Esophagus squamous epithelium (tissue), 5 donors: ENCODE measurements at regions not wholly inside any gene's neighbourhood (a gene's known extent, or its start where the extent isn't known, plus 50 kb on each side); places are given as distances from the start of the nearest gene placed in this dataset.

Experiments used
- DNase-seq: peaks from one replicate; lab custom pipeline; 2025; lab: John Stamatoyannopoulos, UW
- H3K27ac ChIP-seq, 4 donors: fragments of 200-600 bp; sonication (generic); one replicate each; pipeline ENCODE4 v1.5.1; 2016 to 2019; ENCODE audit warnings: mild to moderate bottlenecking in 1 of 4
- H3K27me3 ChIP-seq, 4 donors: fragments of 200-600 bp; sonication (generic); 1 replicate in 3 of 4; 2 replicates in 1 of 4; pipeline versions ENCODE4 v1.5.1 to v1.6.0; 2017 to 2021; ENCODE audit warnings: antibody characterized with exemption in 1 of 4
- H3K36me3 ChIP-seq, 3 donors: fragments of 200-600 bp; sonication (generic); one replicate each; pipeline ENCODE4 v1.5.1; 2016 to 2019
- H3K4me1 ChIP-seq, 3 donors: fragments of 200-600 bp; sonication (generic); one replicate each; pipeline ENCODE4 v1.5.1; 2017 to 2019
- H3K4me3 ChIP-seq, 4 donors: fragments of 200-600 bp; sonication (generic); 1 replicate in 3 of 4; 2 replicates in 1 of 4; pipeline ENCODE4 v1.5.1; 2016 to 2019; ENCODE audit warnings: mild to moderate bottlenecking in 2 of 4, moderate library complexity in 1 of 4
- H3K9me3 ChIP-seq, 3 donors: fragments of 200-600 bp; sonication (generic); one replicate each; pipeline ENCODE4 v1.5.1; 2016 to 2019
- CTCF ChIP-seq, 6 experiments: fragments of 450-650 bp in 4 of 6; fragments of 200-600 bp in 2 of 6; sonication (generic) in 2 of 6; IDR thresholded peaks; one replicate each; pipeline ENCODE4 v1.5.1; 2016 to 2019; ENCODE audit warnings: antibody characterized with exemption in 6 of 6, mild to moderate bottlenecking in 4 of 6, moderate library complexity in 4 of 6
- POLR2A ChIP-seq, 4 donors: fragments of 450-650 bp; IDR thresholded peaks; one replicate each; pipeline ENCODE4 v1.6.1; 2017; ENCODE audit warnings: antibody characterized with exemption in 4 of 4, mild to moderate bottlenecking in 4 of 4, moderate library complexity in 3 of 4
- WGBS, 2 donors: methylation state at CpG; one replicate each; pipeline ENCODE4 v1.1.5; 2018; 5-methylcytosine and 5-hydroxymethylcytosine counted together
- intact Hi-C: fragments of 100-400 bp; cut with DNase I; formaldehyde crosslinking; loops from one replicate; pipeline ENCODE4 v1.15.0; 2022
- donor health status: DM: yes; HTN: yes; CAD: no.

- TF ChIP-seq POLR2A (IDR thresholded peaks at IDR 0.05) (no peak), CTCF (IDR thresholded peaks at IDR 0.05) (no peak)
- H3K27ac ChIP-seq, result no peak overlapping the region
- H3K9me3 ChIP-seq, result no peaks in the 10 kb centered on the region
- 69 to 79% methylated on average over 5 of the region's 5 CpGs for WGBS, 2 donors
- no peaks in the 10 kb centered on the region for H3K4me1 ChIP-seq
- DNase-seq, result no peak
- peaks cover 0 to 4% (median 0%) of the 10 kb centered on the region in 4 donors for H3K27me3 ChIP-seq
- no peak overlapping the region for H3K4me3 ChIP-seq
- intact Hi-C loops, result no loop called here
- no peaks in the 10 kb centered on the region for H3K36me3 ChIP-seq
Observed at GRCh38 chr10:78579576-78579975, 489.2 kb upstream of the ZMIZ1 start.

- 47 to 64% methylated on average over 4 of the region's 4 CpGs for WGBS, 2 donors
- no peak for DNase-seq
- H3K9me3 ChIP-seq, result no peaks in the 10 kb centered on the region
- H3K4me1 ChIP-seq, result no peaks in the 10 kb centered on the region
- no peaks in the 10 kb centered on the region for H3K36me3 ChIP-seq
- peaks cover 0 to 7% (median 0%) of the 10 kb centered on the region in 4 donors for H3K27me3 ChIP-seq
- TF ChIP-seq CTCF (IDR thresholded peaks at IDR 0.05), result no peak
- TF ChIP-seq POLR2A (IDR thresholded peaks at IDR 0.05), result no peak
- no peak overlapping the region for H3K27ac ChIP-seq
- intact Hi-C loops, result no loop called here
- no peak overlapping the region for H3K4me3 ChIP-seq
Observed at GRCh38 chr10:78579995-78580394, 488.8 kb upstream of the ZMIZ1 start.

GRCh38 chr10:78581133-78581694 lies 487.6 kb upstream of the ZMIZ1 start:
- no peak overlapping the region for H3K4me3 ChIP-seq
- H3K36me3 ChIP-seq, result no peaks in the 10 kb centered on the region
- DNase-seq, result no peak
- no peaks in the 10 kb centered on the region for H3K9me3 ChIP-seq
- intact Hi-C loops, result no loop called here
- WGBS, 2 donors, result 82 to 91% methylated on average over 4 of the region's 4 CpGs
- TF ChIP-seq CTCF (IDR thresholded peaks at IDR 0.05), result no peak
- no peak for TF ChIP-seq POLR2A (IDR thresholded peaks at IDR 0.05)
- H3K27ac ChIP-seq, result no peak overlapping the region
- H3K27me3 ChIP-seq, result peaks cover 0 to 7% (median 0%) of the 10 kb centered on the region in 4 donors
- no peaks in the 10 kb centered on the region for H3K4me1 ChIP-seq

- Histone ChIP-seq H3K27ac (no peak overlapping the region), H3K4me3 (no peak overlapping the region), H3K4me1 (no peaks in the 10 kb centered on the region), H3K27me3 (peaks cover 0 to 7% (median 0%) of the 10 kb centered on the region in 4 donors), H3K36me3 (no peaks in the 10 kb centered on the region), H3K9me3 (no peaks in the 10 kb centered on the region)
- no peak for DNase-seq
- no peak for TF ChIP-seq CTCF (IDR thresholded peaks at IDR 0.05)
- no peak for TF ChIP-seq POLR2A (IDR thresholded peaks at IDR 0.05)
- intact Hi-C loops, result no loop called here
Observed at GRCh38 chr10:78582540-78582939, 486.2 kb upstream of the ZMIZ1 start.

- H3K27me3 ChIP-seq, result peaks cover 0 to 7% (median 0%) of the 10 kb centered on the region in 4 donors
- no peak overlapping the region for H3K4me3 ChIP-seq
- no peaks in the 10 kb centered on the region for H3K9me3 ChIP-seq
- TF ChIP-seq CTCF (IDR thresholded peaks at IDR 0.05) (no peak), POLR2A (IDR thresholded peaks at IDR 0.05) (no peak)
- DNase-seq, result no peak
- peaks cover 0 to 6% (median 0%) of the 10 kb centered on the region in 3 donors for H3K4me1 ChIP-seq
- H3K27ac ChIP-seq, result no peak overlapping the region
- WGBS, 2 donors, result 33 to 76% methylated on average over 1 to 4 of the region's 4 CpGs
- no peaks in the 10 kb centered on the region for H3K36me3 ChIP-seq
- intact Hi-C loops, result no loop called here
Observed at GRCh38 chr10:78584266-78584665, 484.5 kb upstream of the ZMIZ1 start.
